Fibroblast of skin of left biceps (primary cell): ENCODE measurements at regions not wholly inside any gene's neighbourhood (a gene's known extent, or its start where the extent isn't known, plus 50 kb on each side); places are given as distances from the start of the nearest gene placed in this dataset.
A peak's percentile ranks its signal among the peaks of the same experiment; 100 is the strongest.

Experiments
- DNase-seq, 2 experiments: peaks; one replicate each; pipeline ENCODE4 v3.0.0-alpha.2; 2013; ENCODE audit warnings: low read depth in 2 of 2

DNA sequence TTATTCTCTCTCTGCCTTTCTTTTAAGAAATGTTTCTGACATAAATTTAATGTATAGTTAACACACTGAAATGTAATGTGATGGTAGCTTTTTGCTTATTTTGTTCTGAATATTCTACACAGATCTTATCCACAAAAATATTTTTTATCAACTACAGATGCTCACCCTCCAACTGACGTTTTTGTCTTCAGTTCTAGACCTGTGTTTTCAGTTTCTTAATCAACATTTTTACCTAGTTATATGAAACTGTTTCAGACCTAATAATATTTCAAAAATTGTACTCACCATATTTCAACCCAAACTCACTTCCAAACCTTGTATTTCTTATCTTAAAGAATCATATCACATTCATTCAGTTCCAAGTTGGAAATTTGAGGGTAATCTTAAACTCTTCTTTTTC, 452.8 kb downstream of the RFPL4B start:
- no peak for DNase-seq

DNA sequence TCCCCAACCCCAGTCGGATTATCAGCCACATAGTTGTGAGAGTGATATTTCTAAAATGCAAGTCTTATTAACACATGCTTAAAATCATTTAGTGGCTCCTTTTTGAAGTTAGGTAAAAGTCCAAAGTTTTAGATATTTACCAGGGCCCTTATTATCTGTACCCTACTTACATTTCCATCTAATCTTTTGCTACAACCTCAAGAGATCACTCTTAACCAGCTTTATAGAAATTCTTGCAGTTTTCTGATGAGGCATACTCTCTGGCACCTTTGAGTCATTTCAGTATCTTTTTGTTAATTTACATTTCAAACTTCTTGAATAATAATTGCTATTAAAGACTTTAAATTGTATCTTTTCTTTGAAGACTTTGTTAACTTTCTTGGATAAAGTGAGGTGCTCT, 453.3 kb downstream of the RFPL4B start:
- DNase-seq, result no peak

DNA sequence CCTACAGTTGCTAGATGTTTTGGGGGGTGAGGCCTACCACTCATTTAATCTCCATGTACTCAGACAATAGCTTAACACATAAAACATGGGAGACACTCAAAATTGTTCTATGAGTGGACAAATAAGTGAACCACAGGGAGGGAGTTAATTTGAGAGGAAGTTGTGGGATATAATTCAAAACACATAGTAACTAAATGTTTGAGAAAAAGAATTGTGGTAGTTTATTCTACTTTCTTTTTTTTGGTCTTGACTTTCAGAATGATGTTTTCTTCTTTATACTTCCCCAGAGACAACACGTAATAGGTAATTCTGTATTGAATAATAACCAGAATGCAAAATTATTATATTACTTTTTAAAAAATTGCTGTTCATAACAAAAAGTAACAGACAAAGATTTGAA, 453.8 kb downstream of the RFPL4B start:
- DNase-seq, result no peak

DNA sequence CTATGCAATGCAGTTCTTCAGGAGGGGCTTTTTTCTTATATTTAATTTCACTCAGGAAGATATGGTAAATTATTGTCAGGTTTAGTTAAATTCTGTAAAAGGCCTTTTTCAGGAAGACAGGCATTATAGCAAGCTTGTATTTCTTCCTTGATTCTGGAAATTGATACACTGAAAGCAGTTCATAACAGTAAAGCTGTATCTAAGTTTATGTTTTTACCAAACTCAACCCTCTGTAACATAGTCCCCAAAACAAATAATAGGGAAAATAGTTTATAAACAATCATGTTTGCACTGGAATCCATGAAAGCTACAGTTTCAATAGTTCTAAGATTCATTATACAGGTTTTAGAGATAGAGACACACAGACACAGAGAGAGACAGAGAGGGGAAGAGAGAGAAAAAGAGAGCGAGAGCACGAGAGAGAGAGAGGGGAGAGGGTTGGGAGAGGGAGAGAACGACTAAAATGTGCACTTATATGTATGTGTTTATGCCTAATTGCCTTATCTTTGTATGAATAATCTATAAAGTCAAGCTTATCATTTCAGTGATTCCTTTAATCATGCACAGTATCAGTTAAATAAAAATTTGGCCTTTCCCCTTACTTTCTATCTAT, 454.4 kb downstream of the RFPL4B start:
- DNase-seq, result no peak

DNA sequence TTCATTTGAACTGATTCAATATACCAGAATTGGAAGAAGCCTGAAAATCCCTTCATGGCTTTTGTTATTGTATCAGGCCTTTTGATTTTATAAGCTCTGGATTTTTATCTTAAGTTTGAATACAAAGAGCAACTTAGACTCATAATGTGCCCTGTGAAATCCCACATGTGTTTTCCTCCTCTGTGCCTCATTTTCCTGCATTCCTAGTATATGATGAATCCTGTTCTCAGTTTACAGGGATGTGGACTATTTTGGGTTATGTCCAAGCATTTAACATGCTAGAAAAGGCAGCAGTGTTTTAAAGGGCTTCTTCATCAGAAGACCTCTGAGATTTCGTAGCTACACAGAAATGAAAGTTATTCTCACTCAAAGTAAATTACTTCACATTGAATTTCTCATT, 455.0 kb downstream of the RFPL4B start:
- peak; percentile 93 to 94 for DNase-seq

DNA sequence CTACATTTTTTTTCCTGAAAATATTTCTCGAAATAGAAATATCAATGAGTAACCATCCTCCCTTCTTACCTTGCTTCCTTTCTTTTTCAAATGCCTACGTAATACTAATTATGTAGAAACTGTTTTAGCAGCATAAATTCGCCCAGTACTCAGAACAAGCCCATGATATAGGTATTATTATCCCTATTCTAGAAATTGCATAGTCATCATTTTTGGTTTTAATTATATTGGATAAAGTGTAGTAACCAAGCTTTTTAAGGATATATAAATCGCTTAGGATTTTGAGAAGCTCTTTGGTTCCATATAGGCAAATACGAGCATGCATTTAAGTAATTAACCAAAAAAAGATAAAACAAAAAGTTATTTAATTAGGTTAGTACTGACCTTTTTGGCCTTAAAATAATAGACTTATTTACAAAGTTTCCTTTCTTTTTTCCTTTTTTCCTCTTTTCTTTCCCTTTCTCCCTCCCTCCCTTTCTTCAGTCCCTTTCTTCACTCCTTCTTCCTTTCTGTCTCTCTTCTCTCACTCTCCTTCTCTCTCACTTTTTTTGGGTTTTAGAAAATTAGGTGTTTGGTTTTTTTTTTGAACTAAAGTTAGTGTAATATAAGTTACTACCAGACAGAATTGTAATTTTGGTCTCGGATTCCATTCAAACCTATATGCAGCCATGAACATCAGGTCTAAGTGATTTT, 457.7 kb downstream of the RFPL4B start:
- DNase-seq, result no peak

DNA sequence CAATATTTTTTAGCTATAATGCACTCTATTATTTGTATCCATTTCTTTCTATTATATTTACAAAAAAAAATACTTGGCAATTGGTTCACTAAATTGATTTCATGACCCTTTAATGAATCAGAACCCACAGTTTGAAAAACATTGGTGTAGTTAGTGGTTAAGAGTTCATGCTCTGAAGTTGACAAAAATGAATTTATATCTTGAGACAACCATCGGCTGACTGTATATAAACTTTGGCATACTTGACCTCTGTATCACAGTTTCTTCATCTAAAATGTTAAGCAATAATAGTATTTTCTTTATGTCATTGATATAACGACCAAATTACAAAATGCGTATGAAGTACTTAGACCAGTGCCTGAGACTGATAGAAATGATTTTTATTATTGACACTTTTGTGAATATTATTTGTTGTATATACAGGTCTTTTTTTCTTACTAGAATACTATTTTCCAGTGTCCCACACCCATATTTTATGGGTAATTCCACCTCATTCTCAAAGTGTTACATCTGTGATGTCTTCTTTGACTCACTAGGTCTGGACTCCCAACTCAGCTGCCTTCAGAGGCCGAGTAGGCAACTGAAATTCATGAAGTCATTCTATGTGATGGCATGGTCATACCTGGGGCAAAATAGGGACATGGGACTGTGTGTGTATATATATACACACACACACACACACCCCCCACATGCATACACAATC, 459.2 kb downstream of the RFPL4B start:
- no peak for DNase-seq

DNA sequence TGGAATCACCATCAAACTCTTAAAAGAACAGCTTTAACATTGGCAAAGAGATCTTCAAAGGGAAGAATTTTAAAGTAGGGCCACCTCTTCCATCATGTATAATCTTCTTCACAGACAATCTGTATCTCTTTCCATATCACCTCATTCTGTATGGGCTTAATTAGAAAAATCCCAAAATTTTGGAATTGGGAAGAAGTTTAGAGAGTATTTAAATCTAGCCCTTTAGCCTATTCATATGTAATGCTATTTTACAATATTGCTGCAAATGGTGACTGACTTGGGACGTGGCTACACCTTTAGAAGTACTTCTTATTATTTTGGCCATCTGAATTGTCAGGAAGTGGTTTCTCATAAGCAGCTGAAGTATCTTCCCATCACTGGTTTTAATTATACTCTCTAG, 474.3 kb downstream of the RFPL4B start:
- DNase-seq, result no peak

DNA sequence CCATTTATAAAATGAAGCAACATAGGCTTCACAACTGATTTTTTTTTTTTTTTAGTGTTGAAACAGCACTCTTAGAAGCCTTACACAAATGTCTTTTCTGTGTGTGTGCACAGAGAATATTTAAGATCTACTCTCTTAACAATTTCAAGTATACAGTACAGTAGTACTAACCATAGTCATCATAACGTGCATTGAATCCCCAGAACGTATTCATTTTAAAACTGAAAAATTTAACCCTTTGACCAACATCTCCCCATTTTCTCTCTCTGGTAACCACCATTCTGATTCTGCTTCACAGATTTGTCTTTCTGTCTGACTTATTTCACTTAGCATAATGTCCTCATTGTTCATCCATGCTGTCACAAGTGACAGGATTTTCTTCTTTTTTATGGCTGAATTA, 475.6 kb downstream of the RFPL4B start:
- DNase-seq, result no peak

DNA sequence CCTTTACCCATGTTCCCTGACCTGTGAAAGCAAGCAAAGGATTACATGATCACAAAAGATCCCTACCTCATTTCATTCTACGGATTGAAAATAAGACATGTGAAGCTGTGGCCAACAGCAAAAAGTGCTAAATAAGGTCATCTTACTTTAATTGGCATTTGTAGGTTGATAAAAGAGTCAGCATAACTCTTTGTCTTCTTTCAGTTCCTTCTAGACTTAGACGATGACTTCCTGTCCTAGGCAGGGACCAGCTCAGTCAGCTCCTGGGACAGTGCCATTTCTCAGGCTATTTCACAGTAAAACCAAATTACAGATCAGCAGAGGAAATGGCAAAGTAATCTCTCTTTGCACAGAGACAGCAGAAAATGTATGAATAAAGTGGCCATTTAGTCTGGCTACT, 480.7 kb downstream of the RFPL4B start:
- DNase-seq, result no peak

DNA sequence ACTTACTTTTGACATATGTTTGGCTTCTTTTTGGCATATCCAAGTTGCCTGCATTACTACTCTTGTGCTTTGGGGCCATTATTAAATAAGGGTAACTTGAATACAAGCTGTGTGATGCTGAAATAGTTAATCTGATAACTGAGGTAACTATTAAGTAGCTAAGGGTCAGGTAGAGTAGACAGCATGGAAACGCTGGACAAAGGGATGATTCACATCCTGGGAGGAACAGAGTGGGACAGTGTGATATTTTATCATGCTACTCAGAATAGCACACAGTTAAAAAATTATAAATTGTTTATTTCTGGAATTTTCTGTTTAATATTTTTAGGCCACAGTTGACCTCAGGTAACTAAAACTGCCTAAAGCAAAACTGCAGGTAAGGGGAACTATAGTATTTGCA, 483.9 kb downstream of the RFPL4B start:
- no peak for DNase-seq

DNA sequence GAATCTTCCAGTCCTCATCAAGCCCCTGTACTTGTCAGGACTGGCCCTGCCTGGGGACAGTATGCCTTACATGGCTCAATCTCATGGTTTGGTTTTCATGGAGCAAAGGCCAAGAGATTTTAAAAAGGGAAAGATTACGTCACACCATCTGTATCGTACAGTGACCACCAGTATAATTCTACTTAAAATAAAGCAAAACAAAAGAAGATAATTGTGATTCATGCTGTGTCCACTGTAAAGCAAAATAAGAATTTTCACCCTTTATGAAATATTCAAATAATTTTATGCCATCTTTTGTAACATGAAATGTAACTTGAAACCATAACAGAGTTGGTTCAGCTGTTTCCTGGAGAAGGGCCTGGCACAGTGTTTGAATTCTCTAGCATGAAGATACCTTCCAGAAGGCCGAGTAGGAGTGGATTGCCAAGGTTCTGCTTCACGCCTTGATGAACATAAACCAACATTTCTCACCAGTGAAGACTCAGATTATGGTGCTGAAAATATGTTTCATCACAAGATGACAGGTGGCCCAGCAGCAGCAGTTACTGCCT, 486.5 kb downstream of the RFPL4B start:
- DNase-seq, result no peak

DNA sequence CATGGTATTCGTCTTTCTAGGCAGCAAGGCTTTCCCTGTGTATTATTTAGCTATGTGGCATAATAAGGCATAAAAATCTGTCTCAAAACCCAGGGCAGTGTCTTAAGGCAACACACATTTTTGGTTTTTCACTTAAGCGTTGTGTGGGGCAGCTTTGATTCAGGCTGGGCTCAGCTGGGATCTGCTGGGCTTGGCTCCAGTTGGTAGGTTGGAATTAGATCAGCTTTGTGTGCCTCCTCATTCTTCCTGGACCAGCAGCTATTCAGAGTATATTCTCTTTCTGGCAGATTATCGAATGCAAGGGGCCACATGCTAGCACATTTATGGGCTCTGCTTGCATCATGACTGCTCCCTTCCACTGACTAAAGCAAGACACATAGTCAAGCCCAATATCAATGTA, 487.9 kb downstream of the RFPL4B start:
- no peak for DNase-seq

DNA sequence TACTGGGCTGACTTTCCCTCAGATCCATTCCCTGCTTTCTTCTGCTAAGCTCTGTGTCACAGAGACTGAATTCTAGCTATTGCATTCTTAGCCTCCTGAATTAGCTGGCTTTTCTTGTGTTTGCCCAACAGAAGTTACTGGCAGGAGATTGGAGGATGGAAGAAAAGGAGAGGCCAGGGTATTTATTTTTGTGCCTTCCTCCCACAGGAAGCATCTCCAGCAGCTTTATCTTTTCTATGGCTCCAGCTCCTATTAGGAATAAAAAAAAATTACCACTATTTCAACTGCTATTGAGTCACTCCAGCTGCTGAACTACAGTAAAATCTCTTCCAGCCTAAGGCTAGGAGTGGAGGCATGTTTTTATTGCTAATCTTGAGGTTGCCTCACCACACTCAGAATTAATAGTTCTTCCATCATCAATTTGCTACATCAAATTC, 492.4 kb downstream of the RFPL4B start:
- DNase-seq, result peak; percentile 28 to 35

DNA sequence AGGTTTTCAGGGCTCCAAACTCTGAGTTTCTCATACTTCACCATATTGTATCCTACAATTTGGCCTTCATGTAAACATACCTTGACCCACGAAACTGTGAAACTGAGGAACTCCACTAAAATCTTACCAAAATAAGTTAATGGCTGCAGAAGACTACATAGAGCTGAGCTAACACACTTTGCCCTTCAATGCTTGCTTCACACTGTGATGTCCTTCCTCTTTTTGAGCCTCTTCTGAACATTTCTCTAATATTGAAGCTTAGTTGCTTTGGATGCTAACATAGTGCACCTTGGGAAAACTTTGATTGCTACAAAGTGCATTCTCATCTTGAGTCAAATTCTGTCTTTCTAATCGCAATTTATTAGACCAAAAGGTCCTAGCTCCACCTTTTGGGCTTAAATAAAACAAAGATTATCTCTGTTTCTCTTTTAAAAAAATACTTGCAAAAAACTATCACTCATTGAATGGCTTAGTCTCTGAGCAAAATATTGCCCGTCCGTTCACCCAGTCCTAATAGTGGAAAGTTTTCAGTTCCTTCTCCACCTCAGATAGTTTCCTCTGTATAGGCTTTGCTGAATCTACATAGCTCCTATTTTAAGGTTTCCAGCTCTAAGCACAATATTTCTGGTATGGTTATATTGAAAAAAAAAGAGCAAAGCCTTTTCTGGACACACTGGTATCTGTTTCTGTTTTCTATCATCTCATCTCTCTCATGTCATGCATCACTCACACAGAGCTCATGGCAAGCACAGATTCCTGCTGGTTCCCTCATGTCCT, 494.6 kb downstream of the RFPL4B start:
- no peak for DNase-seq

DNA sequence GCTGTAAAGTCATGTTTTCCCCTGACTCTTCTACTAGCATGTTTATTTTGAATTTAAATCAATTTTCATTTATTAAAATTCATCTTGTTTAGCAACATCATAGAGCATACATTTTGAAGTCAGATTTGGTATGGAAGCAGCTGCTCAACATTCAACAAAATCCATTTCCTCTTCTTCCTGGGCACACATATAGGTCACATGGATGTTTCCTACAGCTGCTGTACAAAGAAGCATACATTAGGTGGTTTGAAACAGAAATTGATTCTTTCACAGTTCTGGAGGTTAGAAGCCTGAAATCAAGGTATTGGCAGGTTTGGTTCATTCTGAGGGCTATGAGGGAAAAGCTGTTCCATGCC, 495.2 kb downstream of the RFPL4B start:
- DNase-seq, result no peak

DNA sequence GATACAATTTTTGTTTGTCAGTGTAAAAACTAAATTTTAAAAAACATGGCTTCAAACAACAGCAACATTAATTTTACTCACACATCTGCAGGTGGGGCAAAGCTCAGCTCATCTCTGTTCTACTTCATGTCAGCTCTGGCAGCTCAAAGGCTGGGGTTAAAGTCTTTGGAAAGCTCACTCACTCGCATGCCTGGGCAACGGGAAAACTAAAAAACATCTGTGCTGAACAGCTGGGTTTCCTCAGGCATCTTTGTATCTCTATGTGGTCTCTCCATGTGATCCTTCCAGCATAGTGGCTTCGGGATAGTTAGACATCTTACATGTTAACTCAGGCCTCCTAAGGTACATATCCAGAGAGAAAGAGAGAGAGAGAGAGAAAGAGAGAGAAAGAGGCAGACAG, 499.6 kb downstream of the RFPL4B start:
- no peak for DNase-seq

DNA sequence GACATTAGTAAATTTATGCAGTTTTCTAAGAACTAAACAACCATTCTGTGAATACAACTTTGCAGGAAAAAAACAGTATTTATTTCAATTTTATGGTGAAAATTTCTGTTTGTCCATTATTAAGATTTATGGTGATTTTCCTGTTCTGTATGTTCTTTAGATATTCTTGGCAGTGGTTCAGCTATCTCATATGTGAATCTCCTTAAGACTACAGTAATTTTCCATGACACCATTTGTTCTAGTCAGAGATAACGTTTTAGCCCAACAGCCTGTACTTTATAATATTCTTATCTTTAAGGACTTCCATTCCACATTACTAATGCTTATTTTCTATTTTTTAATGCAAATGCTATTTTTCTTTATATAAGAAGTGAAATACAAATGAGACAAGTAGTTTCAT, 504.0 kb downstream of the RFPL4B start:
- DNase-seq, result no peak

DNA sequence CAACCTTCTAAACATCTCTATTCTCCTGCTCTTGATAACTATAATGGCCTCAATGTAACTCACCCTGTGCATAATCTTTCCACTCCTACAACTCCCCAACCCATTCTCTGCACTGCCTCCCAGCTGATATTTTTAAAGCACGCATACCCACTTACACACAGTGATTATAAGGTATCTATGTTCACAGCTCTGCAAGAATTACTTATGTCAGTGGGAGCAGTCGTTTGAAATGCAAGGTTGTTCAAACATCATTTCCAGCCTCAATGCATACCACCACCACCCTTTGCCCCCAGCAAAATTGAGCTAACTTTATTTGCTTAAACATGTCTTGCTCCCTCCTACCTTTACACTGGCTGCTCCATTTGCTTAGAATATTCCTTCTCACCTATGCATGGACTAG, 506.0 kb downstream of the RFPL4B start:
- DNase-seq, result no peak

DNA sequence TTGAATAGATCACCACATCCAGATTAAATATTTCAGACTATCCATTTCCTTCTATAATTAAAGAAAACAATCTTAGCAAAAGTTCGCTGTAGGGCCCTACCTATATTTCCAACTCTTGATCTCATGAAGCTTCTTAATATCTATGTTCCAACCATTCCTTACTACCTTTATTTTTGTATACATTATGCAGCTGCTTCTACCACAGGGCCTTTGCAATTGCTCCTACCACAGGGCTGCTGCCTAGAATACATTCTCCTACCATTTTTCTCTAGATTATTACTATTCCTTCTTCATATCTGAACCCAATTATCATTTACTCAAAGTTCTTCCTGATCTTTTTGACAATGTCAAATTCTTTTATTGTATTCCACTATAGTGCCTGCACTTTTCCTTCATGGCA, 516.6 kb downstream of the RFPL4B start:
- DNase-seq, result no peak

DNA sequence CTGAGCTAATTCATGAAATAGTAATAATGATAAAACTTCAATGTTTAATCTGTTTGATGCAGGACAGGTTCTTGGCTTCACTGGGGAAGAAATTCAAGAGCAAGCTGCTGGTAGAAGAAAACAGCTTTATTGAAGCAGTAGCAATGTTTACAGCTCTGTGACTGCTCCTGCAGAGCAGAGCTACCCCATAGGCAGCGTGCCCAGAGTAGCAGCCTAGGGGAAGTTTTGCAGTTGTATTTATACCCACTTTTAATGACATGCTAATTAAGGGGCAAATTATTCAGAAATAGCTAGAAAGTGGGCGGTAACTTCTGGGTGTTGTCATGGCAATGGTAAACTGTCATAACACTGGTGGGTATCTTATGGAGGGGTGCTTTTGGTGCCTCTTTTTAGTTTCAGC, 518.0 kb downstream of the RFPL4B start:
- no peak for DNase-seq

DNA sequence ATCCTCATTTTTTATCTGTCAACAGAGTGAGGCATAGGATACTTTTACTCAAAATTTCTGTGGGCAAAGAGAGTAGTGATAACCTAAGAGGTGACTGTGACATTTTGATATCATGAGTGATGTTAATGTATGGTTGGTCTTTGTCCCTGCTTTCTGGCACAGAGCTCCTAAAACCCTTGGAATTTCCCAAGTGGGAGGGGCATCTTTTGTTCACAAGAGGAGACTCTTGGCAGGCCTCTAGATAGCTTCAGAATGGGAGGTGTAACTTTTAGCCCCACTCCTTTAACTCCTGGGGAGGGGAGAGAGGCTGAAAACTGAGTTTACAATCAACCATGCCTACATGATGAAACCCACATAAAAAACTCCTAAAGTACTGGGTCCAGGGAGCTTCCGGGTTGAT, 527.8 kb downstream of the RFPL4B start:
- no peak for DNase-seq
